ENCODE measurements at regions not wholly inside any gene's neighbourhood (a gene's known extent, or its start where the extent isn't known, plus 50 kb on each side); places are given as distances from the start of the nearest gene placed in this dataset.

GRCh38 chr4:176964116-176964691, 171.5 kb upstream of the VEGFC start:
- peak in 1 of 2 experiments; percentile 2 for DNase-seq (ENCODE audit: low read depth in 1 of 2, low spot score in 1 of 2)
- TF ChIP-seq JUND (IDR thresholded peaks at IDR 0.05; ENCODE audit: low read depth): no peak
- in situ Hi-C loops (cut with HindIII; ENCODE audit: low pct_unique_long_range_greater_than_20kb, low sequenced_read_pairs): no loop called here

GRCh38 chr4:176967586-176967985, 174.9 kb upstream of the VEGFC start:
- no peak for DNase-seq (ENCODE audit: low read depth in 1 of 2, low spot score in 1 of 2)
- in situ Hi-C loops (cut with HindIII; ENCODE audit: low pct_unique_long_range_greater_than_20kb, low sequenced_read_pairs): no loop called here

GRCh38 chr4:176968094-176968493, 175.4 kb upstream of the VEGFC start:
- TF ChIP-seq JUND (IDR thresholded peaks at IDR 0.05; ENCODE audit: low read depth): no peak
- no peak for DNase-seq (ENCODE audit: low read depth in 1 of 2, low spot score in 1 of 2)
- in situ Hi-C loops (cut with HindIII; ENCODE audit: low pct_unique_long_range_greater_than_20kb, low sequenced_read_pairs): no loop called here

More at GRCh38 chr4:176967586-176967985, 174.9 kb upstream of the VEGFC start:
- no peak for TF ChIP-seq JUND (IDR thresholded peaks at IDR 0.05; ENCODE audit: low read depth)

GRCh38 chr4:176969011-176969410, 176.3 kb upstream of the VEGFC start:
- in situ Hi-C loops (cut with HindIII; ENCODE audit: low pct_unique_long_range_greater_than_20kb, low sequenced_read_pairs): no loop called here
- no peak for DNase-seq (ENCODE audit: low read depth in 1 of 2, low spot score in 1 of 2)
- no peak for TF ChIP-seq JUND (IDR thresholded peaks at IDR 0.05; ENCODE audit: low read depth)

GRCh38 chr4:176970853-176971252, 178.1 kb upstream of the VEGFC start:
- no peak for TF ChIP-seq JUND (IDR thresholded peaks at IDR 0.05; ENCODE audit: low read depth)
- in situ Hi-C loops (cut with HindIII; ENCODE audit: low pct_unique_long_range_greater_than_20kb, low sequenced_read_pairs): no loop called here
- DNase-seq (ENCODE audit: low read depth in 1 of 2, low spot score in 1 of 2): no peak

GRCh38 chr4:176971576-176972115, 178.9 kb upstream of the VEGFC start:
- in situ Hi-C loops (cut with HindIII; ENCODE audit: low pct_unique_long_range_greater_than_20kb, low sequenced_read_pairs): no loop called here

GRCh38 chr4:176979416-176979815, 186.7 kb upstream of the VEGFC start:
- in situ Hi-C loops (cut with HindIII; ENCODE audit: low pct_unique_long_range_greater_than_20kb, low sequenced_read_pairs): no loop called here
- TF ChIP-seq JUND (IDR thresholded peaks at IDR 0.05; ENCODE audit: low read depth): no peak
- no peak for DNase-seq (ENCODE audit: low read depth in 1 of 2, low spot score in 1 of 2)

More at GRCh38 chr4:176971576-176972115, 178.9 kb upstream of the VEGFC start:
- no peak for DNase-seq (ENCODE audit: low read depth in 1 of 2, low spot score in 1 of 2)
- no peak for TF ChIP-seq JUND (IDR thresholded peaks at IDR 0.05; ENCODE audit: low read depth)

GRCh38 chr4:176981074-176981473, 188.4 kb upstream of the VEGFC start:
- in situ Hi-C loops (cut with HindIII; ENCODE audit: low pct_unique_long_range_greater_than_20kb, low sequenced_read_pairs): no loop called here
- DNase-seq (ENCODE audit: low read depth in 1 of 2, low spot score in 1 of 2): no peak
- TF ChIP-seq JUND (IDR thresholded peaks at IDR 0.05; ENCODE audit: low read depth): no peak

- TF ChIP-seq JUND (IDR thresholded peaks at IDR 0.05; ENCODE audit: low read depth): no peak
- in situ Hi-C loops (cut with HindIII; ENCODE audit: low pct_unique_long_range_greater_than_20kb, low sequenced_read_pairs): no loop called here
- no peak for DNase-seq (ENCODE audit: low read depth in 1 of 2, low spot score in 1 of 2)
Measured at GRCh38 chr4:176981551-176981950, 188.8 kb upstream of the VEGFC start.

- no peak for TF ChIP-seq JUND (IDR thresholded peaks at IDR 0.05; ENCODE audit: low read depth)
Measured at GRCh38 chr4:176988226-176988625, 195.5 kb upstream of the VEGFC start.

GRCh38 chr4:176989186-176989585, 196.5 kb upstream of the VEGFC start:
- no peak for TF ChIP-seq JUND (IDR thresholded peaks at IDR 0.05; ENCODE audit: low read depth)
- DNase-seq (ENCODE audit: low read depth in 1 of 2, low spot score in 1 of 2): no peak
- in situ Hi-C loops (cut with HindIII; ENCODE audit: low pct_unique_long_range_greater_than_20kb, low sequenced_read_pairs): no loop called here

More at GRCh38 chr4:176988226-176988625, 195.5 kb upstream of the VEGFC start:
- no peak for DNase-seq (ENCODE audit: low read depth in 1 of 2, low spot score in 1 of 2)
- in situ Hi-C loops (cut with HindIII; ENCODE audit: low pct_unique_long_range_greater_than_20kb, low sequenced_read_pairs): no loop called here

GRCh38 chr4:176999935-177000543, 207.3 kb upstream of the VEGFC start:
- DNase-seq (ENCODE audit: low read depth in 1 of 2, low spot score in 1 of 2): peak in 1 of 2 experiments; percentile 34
- in situ Hi-C loops (cut with HindIII; ENCODE audit: low pct_unique_long_range_greater_than_20kb, low sequenced_read_pairs): no loop called here
- no peak for TF ChIP-seq JUND (IDR thresholded peaks at IDR 0.05; ENCODE audit: low read depth)
